OCI-LY7 (cell line): ENCODE measurements at regions not wholly inside any gene's neighbourhood (a gene's known extent, or its start where the extent isn't known, plus 50 kb on each side); places are given as distances from the start of the nearest gene placed in this dataset.

Experiments
- BruUV-seq: library from RNA; stranded (reverse); fragments of 400-500 nt; replicated peaks from 2 replicates; lab custom pipeline; 2021; lab: Mats Ljungman, UMichigan
- CTCF ChIA-PET: fragments of 300-600 bp; sonication (Branson Sonifier 250); formaldehyde crosslinking; loops from one replicate; lab custom pipeline; 2022; ENCODE audit warnings: antibody characterized with exemption; ENCODE audit not compliant: unreplicated experiment; lab: Charles Lee
- POLR2A ChIA-PET: fragments of 300-600 bp; sonication (Branson Sonifier 250); formaldehyde crosslinking; loops from one replicate; lab custom pipeline; 2022; ENCODE audit warnings: antibody characterized with exemption; lab: Charles Lee
- DNase-seq: peaks from one replicate; pipeline ENCODE4 v3.0.0-alpha.2; 2015; ENCODE audit warnings: low spot score
- H2AFZ ChIP-seq: fragments of 200-600 bp; sonication (generic), shearing (Covaris generic); 2 replicates; pipeline ENCODE4 v1.6.1; 2014; ENCODE audit warnings: mild to moderate bottlenecking, antibody characterized with exemption, low read length, moderate library complexity
- H3K27ac ChIP-seq: fragments of 200-600 bp; sonication (generic); 2 replicates; pipeline ENCODE4 v1.5.1; 2014; ENCODE audit warnings: mixed run types, low read depth, mild to moderate bottlenecking, moderate library complexity, low read length, inconsistent platforms; ENCODE audit not compliant: poor library complexity, severe bottlenecking
- H3K36me3 ChIP-seq: fragments of 200-600 bp; sonication (generic); 2 replicates; pipeline ENCODE4 v1.6.1; 2014; ENCODE audit warnings: mild to moderate bottlenecking, antibody characterized with exemption, low read length, moderate library complexity, mixed read lengths; ENCODE audit not compliant: insufficient read depth
- H3K4me1 ChIP-seq: fragments of 200-600 bp; sonication (generic); 2 replicates; pipeline ENCODE4 v1.5.1; 2014; ENCODE audit warnings: mild to moderate bottlenecking, low read length; ENCODE audit not compliant: insufficient read depth, poor library complexity, severe bottlenecking
- H3K4me2 ChIP-seq: fragments of 200-600 bp; sonication (generic); 2 replicates; pipeline ENCODE4 v1.6.1; 2014; ENCODE audit warnings: mild to moderate bottlenecking, low read length
- H3K4me3 ChIP-seq: fragments of 200-600 bp; sonication (generic); 2 replicates; pipeline ENCODE4 v1.5.1; 2014; ENCODE audit warnings: mild to moderate bottlenecking, low read depth, low read length; ENCODE audit not compliant: poor library complexity, severe bottlenecking
- H3K79me2 ChIP-seq: fragments of 200-600 bp; sonication (generic); 2 replicates; pipeline ENCODE4 v1.6.1; 2016; ENCODE audit warnings: low read depth, mild to moderate bottlenecking, low read length, moderate library complexity, mixed read lengths; ENCODE audit not compliant: insufficient read depth
- H3K9me2 ChIP-seq: fragments of 200-600 bp; sonication (generic); 2 replicates; pipeline ENCODE4 v1.6.1; 2016; ENCODE audit warnings: mild to moderate bottlenecking, low read length, mixed read lengths; ENCODE audit not compliant: insufficient read depth
- H3K9me3 ChIP-seq: fragments of 200-600 bp; sonication (generic); 2 replicates; pipeline ENCODE4 v1.6.1; 2014; ENCODE audit warnings: mild to moderate bottlenecking, mixed run types, low read length, mixed read lengths
- H4K20me1 ChIP-seq: fragments of 200-600 bp; sonication (generic); 2 replicates; pipeline ENCODE4 v1.6.1; 2014; ENCODE audit warnings: mild to moderate bottlenecking, antibody characterized with exemption, low read length, moderate library complexity, mixed read lengths; ENCODE audit not compliant: insufficient read depth
- EZH2phosphoT487 ChIP-seq: fragments of 200-600 bp; sonication (generic); IDR thresholded peaks from 2 replicates; pipeline ENCODE4 v1.6.1; 2018; ENCODE audit warnings: low read depth, borderline replicate concordance, mild to moderate bottlenecking, mixed run types, antibody characterized with exemption, low read length, moderate library complexity, mixed read lengths
- intact Hi-C: fragments of 100-400 bp; cut with micrococcal nuclease; formaldehyde crosslinking; loops from one replicate; pipeline ENCODE4 v1.10.0; 2022; ENCODE audit not compliant: unreplicated experiment
- TF ChIP-seq, protein P1 (sequence below): fragments of 200-600 bp; sonication (generic); conservative IDR thresholded peaks from 2 replicates; pipeline ENCODE4 v1.5.1; 2014; ENCODE audit warnings: mild to moderate bottlenecking, antibody characterized with exemption, low read length, moderate library complexity, mixed read lengths

DNA sequence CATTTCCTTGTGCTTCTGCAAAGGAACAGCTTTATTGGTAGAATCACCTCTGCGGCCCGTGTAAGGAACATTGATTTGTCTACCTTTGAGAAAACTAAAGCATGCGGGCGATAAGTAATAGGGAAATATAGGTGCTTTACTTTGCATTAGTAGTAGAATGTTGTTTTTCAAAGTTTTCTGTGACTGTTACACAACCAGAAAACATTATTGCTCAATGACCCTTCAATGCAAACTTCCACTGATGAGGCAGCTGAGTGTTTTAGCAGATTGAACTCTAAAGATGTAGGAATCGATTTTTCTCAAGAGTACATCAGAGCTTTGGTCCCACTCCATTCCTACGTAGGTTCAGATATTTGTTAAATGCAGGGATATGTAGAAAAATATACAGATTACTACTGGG is 427.8 kb downstream of the DNAJB9 start:
- H3K4me1 ChIP-seq, result no peaks in the 10 kb centered on the region
- POLR2A ChIA-PET, result no interaction called here
- H2AFZ ChIP-seq, result no peak overlapping the region
- H3K36me3 ChIP-seq, result no peaks in the 10 kb centered on the region
- no peak overlapping the region for H3K27ac ChIP-seq
- no peaks in the 10 kb centered on the region for H3K79me2 ChIP-seq
- BruUV-seq, result no TSS peak
- H3K4me3 ChIP-seq, result no peak overlapping the region
- no peak for TF ChIP-seq EZH2phosphoT487
- TF ChIP-seq, protein P1, sequence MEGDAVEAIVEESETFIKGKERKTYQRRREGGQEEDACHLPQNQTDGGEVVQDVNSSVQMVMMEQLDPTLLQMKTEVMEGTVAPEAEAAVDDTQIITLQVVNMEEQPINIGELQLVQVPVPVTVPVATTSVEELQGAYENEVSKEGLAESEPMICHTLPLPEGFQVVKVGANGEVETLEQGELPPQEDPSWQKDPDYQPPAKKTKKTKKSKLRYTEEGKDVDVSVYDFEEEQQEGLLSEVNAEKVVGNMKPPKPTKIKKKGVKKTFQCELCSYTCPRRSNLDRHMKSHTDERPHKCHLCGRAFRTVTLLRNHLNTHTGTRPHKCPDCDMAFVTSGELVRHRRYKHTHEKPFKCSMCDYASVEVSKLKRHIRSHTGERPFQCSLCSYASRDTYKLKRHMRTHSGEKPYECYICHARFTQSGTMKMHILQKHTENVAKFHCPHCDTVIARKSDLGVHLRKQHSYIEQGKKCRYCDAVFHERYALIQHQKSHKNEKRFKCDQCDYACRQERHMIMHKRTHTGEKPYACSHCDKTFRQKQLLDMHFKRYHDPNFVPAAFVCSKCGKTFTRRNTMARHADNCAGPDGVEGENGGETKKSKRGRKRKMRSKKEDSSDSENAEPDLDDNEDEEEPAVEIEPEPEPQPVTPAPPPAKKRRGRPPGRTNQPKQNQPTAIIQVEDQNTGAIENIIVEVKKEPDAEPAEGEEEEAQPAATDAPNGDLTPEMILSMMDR, result no peak
- H3K9me2 ChIP-seq, result no peaks in the 10 kb centered on the region
- CTCF ChIA-PET, result no interaction called here
- no peak for DNase-seq
- intact Hi-C loops, result no loop called here
- H3K4me2 ChIP-seq, result no peak overlapping the region
- H4K20me1 ChIP-seq, result no peaks in the 10 kb centered on the region
- no peaks in the 10 kb centered on the region for H3K9me3 ChIP-seq

- no peaks in the 10 kb centered on the region for H3K79me2 ChIP-seq
- no peak overlapping the region for H3K4me2 ChIP-seq
- no peak overlapping the region for H3K4me3 ChIP-seq
Observed at GRCh38 chr7:109003742-109004141, 434.1 kb downstream of the DNAJB9 start.

DNA sequence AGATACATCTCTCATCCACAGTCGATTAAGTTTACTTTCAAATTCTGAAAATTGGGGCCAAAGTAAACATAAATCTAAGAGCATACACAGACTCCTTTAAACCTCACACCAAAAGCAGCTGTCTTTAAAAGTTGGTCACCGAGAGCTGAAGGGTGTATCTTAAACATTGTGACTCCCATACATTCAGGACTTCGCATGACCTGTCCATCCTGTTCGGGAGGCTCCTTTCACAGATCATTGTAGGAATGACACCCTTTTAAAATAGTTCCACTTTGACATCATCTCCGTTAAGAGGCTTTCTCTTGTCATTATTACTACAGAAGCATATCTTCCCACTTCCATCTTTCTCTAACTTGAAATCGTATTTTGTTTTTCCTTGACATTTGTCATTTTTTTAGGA is 440.0 kb downstream of the DNAJB9 start:
- no peak overlapping the region for H3K4me3 ChIP-seq
- no peaks in the 10 kb centered on the region for H4K20me1 ChIP-seq
- no peak overlapping the region for H3K27ac ChIP-seq
- TF ChIP-seq EZH2phosphoT487, result no peak
- TF ChIP-seq, protein P1, result no peak
- intact Hi-C loops, result no loop called here
- no peaks in the 10 kb centered on the region for H3K36me3 ChIP-seq
- no peak overlapping the region for H3K4me2 ChIP-seq
- BruUV-seq, result no TSS peak
- no peak overlapping the region for H2AFZ ChIP-seq
- no peaks in the 10 kb centered on the region for H3K79me2 ChIP-seq
- no peaks in the 10 kb centered on the region for H3K9me3 ChIP-seq
- POLR2A ChIA-PET, result interaction anchor here (0.7 kb wide), 2 partner anchors 560 to 611 kb away, joined by 3 to 4 read pairs; no protein-coding TSS in a partner anchor
- no peaks in the 10 kb centered on the region for H3K9me2 ChIP-seq
- CTCF ChIA-PET, result no interaction called here
- no peak for DNase-seq
- H3K4me1 ChIP-seq, result no peaks in the 10 kb centered on the region

More at GRCh38 chr7:109003742-109004141, 434.1 kb downstream of the DNAJB9 start:
- Histone ChIP-seq H3K9me3 (no peaks in the 10 kb centered on the region), H3K9me2 (no peaks in the 10 kb centered on the region), H2AFZ (no peak overlapping the region), H3K4me1 (no peaks in the 10 kb centered on the region), H3K27ac (no peak overlapping the region), H3K36me3 (no peaks in the 10 kb centered on the region), H4K20me1 (no peaks in the 10 kb centered on the region)
- BruUV-seq, result no TSS peak
- TF ChIP-seq EZH2phosphoT487, result no peak
- TF ChIP-seq, protein P1, result no peak
- CTCF ChIA-PET, result no interaction called here
- no peak for DNase-seq
- intact Hi-C loops, result no loop called here
- POLR2A ChIA-PET, result no interaction called here
